ENCODE measurements at regions not wholly inside any gene's neighbourhood (a gene's known extent, or its start where the extent isn't known, plus 50 kb on each side); places are given as distances from the start of the nearest gene placed in this dataset.

- TF ChIP-seq ZNF776 (tag by site-specific recombination; IDR thresholded peaks at IDR 0.05; ENCODE audit: borderline replicate concordance) (no peak), YY1 (tag by site-specific recombination; IDR thresholded peaks at IDR 0.05) (no peak), ZNF623 (tag by site-specific recombination; IDR thresholded peaks at IDR 0.05) (no peak), OSR2 (tag by site-specific recombination; IDR thresholded peaks at IDR 0.05) (no peak), ZNF146 (tag by site-specific recombination; IDR thresholded peaks at IDR 0.05) (no peak)
Observed at GRCh38 chr13:103373916-103374315, 307.7 kb upstream of the SLC10A2 start (continued).

- Histone ChIP-seq H3K27ac (ENCODE audit: extremely low read depth, low read depth, low read length) (no peak overlapping the region), H3K4me3 (ENCODE audit: low read depth, low read length) (no peak overlapping the region), H3K36me3 (ENCODE audit: control insufficient read depth in 2 of 2, insufficient read depth in 1 of 2, low read length in 2 of 2) (no peaks in the 10 kb centered on the region), H3K9me3 (ENCODE audit: control insufficient read depth, insufficient read depth, low read depth, low read length) (no peaks in the 10 kb centered on the region), H3K4me1 (ENCODE audit: control insufficient read depth, insufficient read depth, low read length) (no peaks in the 10 kb centered on the region; the same call in 1 of the 2 replicates)
- POLR2A ChIA-PET = interaction anchor here (1.1 kb wide), 1 partner anchor 20 kb away, joined by 3 read pairs; no protein-coding TSS in a partner anchor
- CTCF ChIA-PET = no interaction called here
- TF ChIP-seq ZNF449 (tag by site-specific recombination; IDR thresholded peaks at IDR 0.05) (no peak), ZFP69B (tag by site-specific recombination; IDR thresholded peaks at IDR 0.05) (no peak), ZNF175 (tag by site-specific recombination; IDR thresholded peaks at IDR 0.05) (no peak), ZNF701 (tag by site-specific recombination; IDR thresholded peaks at IDR 0.05) (no peak), HOXA7 (CRISPR knock-in tag; IDR thresholded peaks at IDR 0.05; ENCODE audit: borderline replicate concordance) (no peak), ZNF121 (tag by site-specific recombination; IDR thresholded peaks at IDR 0.05) (no peak), ZBTB49 (tag by site-specific recombination; IDR thresholded peaks at IDR 0.05; ENCODE audit: low read depth) (no peak), ZNF621 (tag by site-specific recombination; IDR thresholded peaks at IDR 0.05) (no peak), GFI1B (tag by site-specific recombination; IDR thresholded peaks at IDR 0.05) (no peak), ZNF404 (tag by site-specific recombination; IDR thresholded peaks at IDR 0.05) (no peak), ZBTB6 (tag by site-specific recombination; IDR thresholded peaks at IDR 0.05) (no peak), HOXD13 (CRISPR knock-in tag; IDR thresholded peaks at IDR 0.05; ENCODE audit: borderline replicate concordance) (no peak), ZNF335 (tag by site-specific recombination; conservative IDR thresholded peaks at IDR 0.05) (no peak), ZSCAN4 (tag by site-specific recombination; IDR thresholded peaks at IDR 0.05) (no peak), ZNF426 (tag by site-specific recombination; IDR thresholded peaks at IDR 0.05) (no peak), ZNF398 (tag by site-specific recombination; IDR thresholded peaks at IDR 0.05) (no peak), ZNF521 (tag by site-specific recombination; IDR thresholded peaks at IDR 0.05) (no peak), FEZF1 (tag by site-specific recombination; IDR thresholded peaks at IDR 0.05) (no peak), SCRT2 (tag by site-specific recombination; IDR thresholded peaks at IDR 0.05) (no peak)
Observed at GRCh38 chr13:103371271-103371670, 305.1 kb upstream of the SLC10A2 start.
